ENCODE measurements at regions not wholly inside any gene's neighbourhood (a gene's known extent, or its start where the extent isn't known, plus 50 kb on each side); places are given as distances from the start of the nearest gene placed in this dataset.

GRCh38 chr1:168400139-168400538 lies 119.5 kb downstream of the TBX19 start:
- Mint-ChIP-seq H3K27me3 (ENCODE audit: low read depth, unreplicated experiment) (no peaks in the 10 kb centered on the region), H3K9me3 (ENCODE audit: unreplicated experiment) (no peaks in the 10 kb centered on the region), H3K4me1 (ENCODE audit: low read depth, unreplicated experiment) (peaks cover 8% of the 10 kb centered on the region), H3K27ac (ENCODE audit: unreplicated experiment) (no peak overlapping the region), H3K4me3 (ENCODE audit: unreplicated experiment) (no peak overlapping the region), H3K36me3 (ENCODE audit: low read depth, unreplicated experiment) (no peaks in the 10 kb centered on the region)
- DNase-seq (ENCODE audit: low read depth) (no peak), FAIRE-seq (no peak)
- H3K4me3 ChIP-seq (ENCODE audit: insufficient read depth, low read depth, low read length), result no peak overlapping the region
- H3K9ac ChIP-seq (ENCODE audit: low read length), result no peak overlapping the region
- no peak overlapping the region for H2AFZ ChIP-seq (ENCODE audit: low read depth, low read length)
- no peak overlapping the region for H3K4me2 ChIP-seq (ENCODE audit: low read length)
- no peaks in the 10 kb centered on the region for H3K27me3 ChIP-seq (ENCODE audit: insufficient read depth, low read length)
- no peak overlapping the region for H3K27ac ChIP-seq (ENCODE audit: low read depth, low read length)
- no peaks in the 10 kb centered on the region for H3K9me3 ChIP-seq (ENCODE audit: insufficient read depth, low read depth, low read length)
- TF ChIP-seq CTCF (IDR thresholded peaks at IDR 0.05; ENCODE audit: insufficient read depth, low read depth, low read length), result no peak
- H4K20me1 ChIP-seq (ENCODE audit: insufficient read depth, low read length), result no peaks in the 10 kb centered on the region
- peaks cover 3% of the 10 kb centered on the region for H3K4me1 ChIP-seq (ENCODE audit: insufficient read depth, low read length)
- no peaks in the 10 kb centered on the region for H3K36me3 ChIP-seq (ENCODE audit: insufficient read depth, low read length)
- no peaks in the 10 kb centered on the region for H3K79me2 ChIP-seq (ENCODE audit: insufficient read depth, low read length)

GRCh38 chr1:168397806-168398205 lies 117.1 kb downstream of the TBX19 start:
- Histone ChIP-seq H2AFZ (ENCODE audit: low read depth, low read length) (no peak overlapping the region), H3K27ac (ENCODE audit: low read depth, low read length) (no peak overlapping the region), H3K4me2 (ENCODE audit: low read length) (no peak overlapping the region), H3K36me3 (ENCODE audit: insufficient read depth, low read length) (no peaks in the 10 kb centered on the region), H3K27me3 (ENCODE audit: insufficient read depth, low read length) (no peaks in the 10 kb centered on the region), H3K9me3 (ENCODE audit: insufficient read depth, low read depth, low read length) (no peaks in the 10 kb centered on the region), H4K20me1 (ENCODE audit: insufficient read depth, low read length) (no peaks in the 10 kb centered on the region), H3K79me2 (ENCODE audit: insufficient read depth, low read length) (no peaks in the 10 kb centered on the region), H3K4me3 (ENCODE audit: insufficient read depth, low read depth, low read length) (no peak overlapping the region), H3K9ac (ENCODE audit: low read length) (no peak overlapping the region), H3K4me1 (ENCODE audit: insufficient read depth, low read length) (peaks cover 3% of the 10 kb centered on the region)
- Mint-ChIP-seq H3K27me3 (ENCODE audit: low read depth, unreplicated experiment) (peaks cover 4% of the 10 kb centered on the region), H3K9me3 (ENCODE audit: unreplicated experiment) (no peaks in the 10 kb centered on the region), H3K4me3 (ENCODE audit: unreplicated experiment) (no peak overlapping the region), H3K36me3 (ENCODE audit: low read depth, unreplicated experiment) (no peaks in the 10 kb centered on the region), H3K27ac (ENCODE audit: unreplicated experiment) (no peak overlapping the region), H3K4me1 (ENCODE audit: low read depth, unreplicated experiment) (peaks cover 9% of the 10 kb centered on the region)
- no peak for DNase-seq (ENCODE audit: low read depth)
- TF ChIP-seq EZH2 (IDR thresholded peaks at IDR 0.05; ENCODE audit: insufficient read depth, low read length) (no peak), CTCF (IDR thresholded peaks at IDR 0.05; ENCODE audit: insufficient read depth, low read depth, low read length) (no peak)
- no peak for FAIRE-seq

- no peaks in the 10 kb centered on the region for H4K20me1 ChIP-seq (ENCODE audit: insufficient read depth, low read length)
- H2AFZ ChIP-seq (ENCODE audit: low read depth, low read length), result no peak overlapping the region
- FAIRE-seq (no peak), DNase-seq (ENCODE audit: low read depth) (no peak)
- H3K4me1 Mint-ChIP-seq (ENCODE audit: low read depth, unreplicated experiment), result peaks cover 16% of the 10 kb centered on the region
- H3K9me3 ChIP-seq (ENCODE audit: insufficient read depth, low read depth, low read length), result no peaks in the 10 kb centered on the region
- no peak overlapping the region for H3K9ac ChIP-seq (ENCODE audit: low read length)
- no peak overlapping the region for H3K4me3 ChIP-seq (ENCODE audit: insufficient read depth, low read depth, low read length)
- no peak for TF ChIP-seq EZH2 (IDR thresholded peaks at IDR 0.05; ENCODE audit: insufficient read depth, low read length)
- TF ChIP-seq CTCF (IDR thresholded peaks at IDR 0.05; ENCODE audit: insufficient read depth, low read depth, low read length), result no peak
- no peak overlapping the region for H3K27ac ChIP-seq (ENCODE audit: low read depth, low read length)
- H3K9me3 Mint-ChIP-seq (ENCODE audit: unreplicated experiment), result no peaks in the 10 kb centered on the region
- H3K27ac Mint-ChIP-seq (ENCODE audit: unreplicated experiment), result no peak overlapping the region
- no peaks in the 10 kb centered on the region for H3K36me3 Mint-ChIP-seq (ENCODE audit: low read depth, unreplicated experiment)
- peaks cover 3% of the 10 kb centered on the region for H3K4me1 ChIP-seq (ENCODE audit: insufficient read depth, low read length)
- no peak overlapping the region for H3K4me3 Mint-ChIP-seq (ENCODE audit: unreplicated experiment)
- H3K27me3 ChIP-seq (ENCODE audit: insufficient read depth, low read length), result no peaks in the 10 kb centered on the region
- no peaks in the 10 kb centered on the region for H3K79me2 ChIP-seq (ENCODE audit: insufficient read depth, low read length)
- H3K4me2 ChIP-seq (ENCODE audit: low read length), result no peak overlapping the region
- H3K36me3 ChIP-seq (ENCODE audit: insufficient read depth, low read length), result no peaks in the 10 kb centered on the region
- H3K27me3 Mint-ChIP-seq (ENCODE audit: low read depth, unreplicated experiment), result peaks cover 4% of the 10 kb centered on the region
Observed at GRCh38 chr1:168396940-168397684, 116.4 kb downstream of the TBX19 start.
